WTC11 (cell line): ENCODE measurements at regions not wholly inside any gene's neighbourhood (a gene's known extent, or its start where the extent isn't known, plus 50 kb on each side); places are given as distances from the start of the nearest gene placed in this dataset.

ENCODE experiments used
- ATAC-seq: fragments of 200-7000 bp; cut with Tn5 transposase; 2 replicates; pipeline ENCODE4 v1.10.0; 2021; ENCODE audit warnings: mild to moderate bottlenecking, moderate library complexity
- CTCF ChIA-PET: fragments of 300-600 bp; sonication (Branson Sonifier 250); formaldehyde crosslinking; loops from one replicate; lab custom pipeline; 2021; ENCODE audit warnings: antibody characterized with exemption; lab: Charles Lee
- POLR2A ChIA-PET: fragments of 350-600 bp; sonication (Branson Sonifier 250); formaldehyde crosslinking; loops from one replicate; lab custom pipeline; 2021; ENCODE audit warnings: antibody characterized with exemption; lab: Charles Lee
- DNase-seq: peaks from one replicate; pipeline ENCODE4 v3.0.0; 2021; ENCODE audit warnings: low spot score
- H3K27ac Mint-ChIP-seq: 2 replicates; pipeline ENCODE4 v1.8.0; 2021; ENCODE audit warnings: mixed read lengths
- H3K27me3 Mint-ChIP-seq: 2 replicates; pipeline ENCODE4 v1.8.0; 2021; ENCODE audit warnings: low read depth, mild to moderate bottlenecking, moderate library complexity, mixed read lengths
- H3K36me3 Mint-ChIP-seq: 2 replicates; pipeline ENCODE4 v1.8.0; 2021; ENCODE audit warnings: mixed read lengths
- H3K4me1 Mint-ChIP-seq: 2 replicates; pipeline ENCODE4 v1.8.0; 2022; ENCODE audit warnings: mixed read lengths
- H3K4me3 Mint-ChIP-seq: 2 replicates; pipeline ENCODE4 v1.8.0; 2021; ENCODE audit warnings: mild to moderate bottlenecking, moderate library complexity, mixed read lengths
- H3K9me3 Mint-ChIP-seq: 2 replicates; pipeline ENCODE4 v1.8.0; 2021; ENCODE audit warnings: mixed read lengths
- ATF2 ChIP-seq: sonication (generic); formaldehyde crosslinking; IDR thresholded peaks from 2 replicates; pipeline ENCODE4 v1.8.1; 2022; ENCODE audit warnings: low read depth, missing genetic modification reagents, borderline replicate concordance
- ATF6 ChIP-seq: sonication (generic); formaldehyde crosslinking; IDR thresholded peaks from 2 replicates; pipeline ENCODE4 v1.8.1; 2023; ENCODE audit warnings: mild to moderate bottlenecking, missing genetic modification reagents
- CBFB ChIP-seq: sonication (generic); formaldehyde crosslinking; IDR thresholded peaks from 2 replicates; pipeline ENCODE4 v1.8.1; 2022; ENCODE audit warnings: mild to moderate bottlenecking, low read depth, missing genetic modification reagents
- E2F5 ChIP-seq: sonication (generic); formaldehyde crosslinking; IDR thresholded peaks from 2 replicates; pipeline ENCODE4 v1.8.1; 2022; ENCODE audit warnings: mild to moderate bottlenecking, moderate library complexity, missing genetic modification reagents
- IRF1 ChIP-seq: sonication (generic); formaldehyde crosslinking; IDR thresholded peaks from 2 replicates; pipeline ENCODE4 v1.8.0; 2023; ENCODE audit warnings: missing genetic modification reagents
- JUN ChIP-seq: sonication (generic); formaldehyde crosslinking; IDR thresholded peaks from 2 replicates; pipeline ENCODE4 v1.8.0; 2023; ENCODE audit warnings: mild to moderate bottlenecking, missing genetic modification reagents
- NFE2L1 ChIP-seq: sonication (generic); formaldehyde crosslinking; IDR thresholded peaks from 2 replicates; pipeline ENCODE4 v1.8.1; 2023; ENCODE audit warnings: missing genetic modification reagents
- OVOL2 ChIP-seq: fragments of 250-450 bp; sonication (Bioruptor Pico); IDR thresholded peaks from 2 replicates; pipeline ENCODE4 v1.9.0; 2021; ENCODE audit warnings: mild to moderate bottlenecking, borderline replicate concordance
- RELA ChIP-seq: sonication (generic); formaldehyde crosslinking; IDR thresholded peaks from 2 replicates; pipeline ENCODE4 v1.8.1; 2022; ENCODE audit warnings: missing genetic modification reagents, mild to moderate bottlenecking, borderline replicate concordance
- SMAD3 ChIP-seq: sonication (generic); formaldehyde crosslinking; IDR thresholded peaks from 2 replicates; pipeline ENCODE4 v1.8.0; 2022; ENCODE audit warnings: missing genetic modification reagents, mild to moderate bottlenecking, borderline replicate concordance
- TEAD4 ChIP-seq: sonication (generic); formaldehyde crosslinking; IDR thresholded peaks from 2 replicates; pipeline ENCODE4 v1.8.0; 2022; ENCODE audit warnings: mild to moderate bottlenecking, missing genetic modification reagents
- USF2 ChIP-seq: sonication (generic); formaldehyde crosslinking; IDR thresholded peaks from 2 replicates; pipeline ENCODE4 v1.8.1; 2023; ENCODE audit warnings: mild to moderate bottlenecking, missing genetic modification reagents, moderate library complexity
- ZNF121 ChIP-seq: sonication (generic); formaldehyde crosslinking; IDR thresholded peaks from 2 replicates; pipeline ENCODE4 v1.8.0; 2023; ENCODE audit warnings: missing genetic modification reagents
- ZNF138 ChIP-seq: sonication (generic); formaldehyde crosslinking; conservative IDR thresholded peaks from 2 replicates; pipeline ENCODE4 v1.8.1; 2022; ENCODE audit warnings: mild to moderate bottlenecking, moderate library complexity, missing genetic modification reagents
- ZNF281 ChIP-seq: sonication (generic); formaldehyde crosslinking; IDR thresholded peaks from 2 replicates; pipeline ENCODE4 v1.8.0; 2023; ENCODE audit warnings: mild to moderate bottlenecking, missing genetic modification reagents
- ZNF416 ChIP-seq: fragments of 250-450 bp; sonication (Bioruptor Pico); IDR thresholded peaks from 2 replicates; pipeline ENCODE4 v1.9.0; 2021; ENCODE audit warnings: mild to moderate bottlenecking, inconsistent platforms
- ZNF423 ChIP-seq: fragments of 250-450 bp; sonication (Bioruptor Pico); IDR thresholded peaks from 2 replicates; pipeline ENCODE4 v2.1.2; 2022; ENCODE audit warnings: mild to moderate bottlenecking, moderate library complexity
- ZNF532 ChIP-seq: fragments of 250-450 bp; sonication (Bioruptor Pico); IDR thresholded peaks from 2 replicates; pipeline ENCODE4 v1.9.0; 2021; ENCODE audit warnings: mild to moderate bottlenecking, borderline replicate concordance
- ZNF671 ChIP-seq: fragments of 250-450 bp; sonication (Bioruptor Pico); IDR thresholded peaks from 2 replicates; pipeline ENCODE4 v1.8.0; 2021; ENCODE audit warnings: mild to moderate bottlenecking
- ZSCAN18 ChIP-seq: fragments of 250-450 bp; sonication (Bioruptor Pico); IDR thresholded peaks from 2 replicates; pipeline ENCODE4 v2.1.2; 2022; ENCODE audit warnings: mild to moderate bottlenecking, moderate library complexity

GRCh38 chr10:3503299-3503698 lies 281.7 kb downstream of the KLF6 start (continued):
- TF ChIP-seq ZNF281 (CRISPR knock-in tag): no peak
- no peak for TF ChIP-seq ZNF416 (CRISPR knock-in tag)
- no peak for TF ChIP-seq JUN (CRISPR knock-in tag)

- Mint-ChIP-seq H3K36me3 (no peaks in the 10 kb centered on the region), H3K4me1 (peaks cover 31% of the 10 kb centered on the region), H3K27ac (0 out of 2 replicates have a peak overlapping the region, but pooled peaks have one; percentile 51), H3K9me3 (no peaks in the 10 kb centered on the region), H3K4me3 (no peak overlapping the region), H3K27me3 (no peaks in the 10 kb centered on the region; the same call in 1 of the 2 replicates)
- CTCF ChIA-PET: interaction anchor here (0.7 kb wide), 1 partner anchor 10 kb away, joined by 6 read pairs; no protein-coding TSS in a partner anchor
- POLR2A ChIA-PET: no interaction called here
- no peak for DNase-seq
- TF ChIP-seq SMAD3 (CRISPR knock-in tag): no peak
- no peak for TF ChIP-seq IRF1 (CRISPR knock-in tag)
- no peak for TF ChIP-seq ZNF671 (CRISPR knock-in tag)
- TF ChIP-seq TEAD4 (CRISPR knock-in tag): no peak
- no peak for TF ChIP-seq USF2 (CRISPR knock-in tag)
- no peak for TF ChIP-seq ZNF416 (CRISPR knock-in tag)
- TF ChIP-seq ATF6 (CRISPR knock-in tag): no peak
- no peak for TF ChIP-seq ZNF121 (CRISPR knock-in tag)
- TF ChIP-seq RELA: no peak
- no peak for TF ChIP-seq ZSCAN18 (CRISPR knock-in tag)
- no peak for TF ChIP-seq ATF2
- TF ChIP-seq OVOL2 (CRISPR knock-in tag): no peak
- no peak for TF ChIP-seq CBFB (CRISPR knock-in tag)
- TF ChIP-seq ZNF138 (CRISPR knock-in tag): no peak
- no peak for TF ChIP-seq ZNF423 (CRISPR knock-in tag)
- no peak for TF ChIP-seq E2F5 (CRISPR knock-in tag)
- no peak for TF ChIP-seq ZNF532 (CRISPR knock-in tag)
- no peak for TF ChIP-seq NFE2L1 (CRISPR knock-in tag)
- ATAC-seq: peak; percentile 46; the same call in 1 of the 2 replicates
Measured at GRCh38 chr10:3502673-3503072, 282.3 kb downstream of the KLF6 start.
